Transverse colon (tissue), 3 donors: ENCODE measurements at regions not wholly inside any gene's neighbourhood (a gene's known extent, or its start where the extent isn't known, plus 50 kb on each side); places are given as distances from the start of the nearest gene placed in this dataset.

ENCODE experiments used
- CTCF ChIP-seq, 5 experiments: fragments of 200-600 bp in 3 of 5; fragments of 450-650 bp in 2 of 5; sonication (generic) in 3 of 5; IDR thresholded peaks; 1 replicate in 2 of 5; 2 replicates in 3 of 5; pipeline ENCODE4 v1.5.1; 2016 to 2017; ENCODE audit warnings: antibody characterized with exemption in 5 of 5, inconsistent platforms in 3 of 5, mild to moderate bottlenecking in 2 of 5, moderate library complexity in 1 of 5
- EP300 ChIP-seq: sonication (generic); formaldehyde crosslinking; IDR thresholded peaks from one replicate; pipeline ENCODE4 v1.6.1; 2017; ENCODE audit warnings: antibody characterized with exemption, low read depth

GRCh38 chr12:126418400-126418799 lies 1353.2 kb downstream of the AACS start:
- TF ChIP-seq CTCF (IDR thresholded peaks at IDR 0.05), result no peak
- TF ChIP-seq EP300, result no peak
